Panc1 (cell line): ENCODE measurements at regions not wholly inside any gene's neighbourhood (a gene's known extent, or its start where the extent isn't known, plus 50 kb on each side); places are given as distances from the start of the nearest gene placed in this dataset.

ENCODE experiments used
- CTCF ChIP-seq: fragments of 450-650 bp; IDR thresholded peaks from 2 replicates; pipeline ENCODE4 v1.5.1; 2017; ENCODE audit warnings: mild to moderate bottlenecking
- POLR2AphosphoS5 ChIP-seq: IDR thresholded peaks from 2 replicates; pipeline ENCODE4 v1.6.1; 2012; ENCODE audit warnings: mild to moderate bottlenecking, low read depth, low read length, moderate library complexity
- SIN3A ChIP-seq: IDR thresholded peaks from 2 replicates; pipeline ENCODE4 v1.6.1; 2012; ENCODE audit warnings: low read depth, mild to moderate bottlenecking, low read length, moderate library complexity, borderline replicate concordance; ENCODE audit not compliant: insufficient read depth
- TF ChIP-seq, protein P1 (sequence below), 2 experiments: IDR thresholded peaks; 2 replicates each; pipeline ENCODE4 v1.6.1; 2011 to 2012; ENCODE audit warnings: low read depth in 2 of 2, control low read depth in 1 of 2, low read length in 1 of 2, mild to moderate bottlenecking in 1 of 2, moderate library complexity in 1 of 2; ENCODE audit not compliant: insufficient read depth in 1 of 2

DNA sequence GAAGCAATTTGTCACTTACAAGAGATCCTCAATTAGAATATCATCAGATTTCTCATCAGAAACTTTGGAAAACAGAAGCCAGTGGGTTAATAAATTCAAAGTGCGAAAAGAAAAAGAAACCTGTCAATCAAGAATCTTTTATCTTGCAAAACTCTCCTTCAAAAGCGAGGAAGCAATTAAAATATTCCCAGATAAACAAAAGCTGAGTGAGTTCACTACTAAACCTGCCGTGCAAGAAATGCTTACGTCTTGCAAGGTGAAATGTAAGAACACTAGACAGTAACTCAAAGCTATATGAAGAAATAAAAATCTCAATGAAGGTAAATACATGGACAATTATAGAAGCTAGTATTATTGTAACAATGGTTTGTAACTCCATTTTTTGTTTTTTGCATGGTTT lies 62.8 kb upstream of the IL33 start:
- TF ChIP-seq POLR2AphosphoS5 (no peak), CTCF (no peak), SIN3A (no peak)
- TF ChIP-seq, protein P1, sequence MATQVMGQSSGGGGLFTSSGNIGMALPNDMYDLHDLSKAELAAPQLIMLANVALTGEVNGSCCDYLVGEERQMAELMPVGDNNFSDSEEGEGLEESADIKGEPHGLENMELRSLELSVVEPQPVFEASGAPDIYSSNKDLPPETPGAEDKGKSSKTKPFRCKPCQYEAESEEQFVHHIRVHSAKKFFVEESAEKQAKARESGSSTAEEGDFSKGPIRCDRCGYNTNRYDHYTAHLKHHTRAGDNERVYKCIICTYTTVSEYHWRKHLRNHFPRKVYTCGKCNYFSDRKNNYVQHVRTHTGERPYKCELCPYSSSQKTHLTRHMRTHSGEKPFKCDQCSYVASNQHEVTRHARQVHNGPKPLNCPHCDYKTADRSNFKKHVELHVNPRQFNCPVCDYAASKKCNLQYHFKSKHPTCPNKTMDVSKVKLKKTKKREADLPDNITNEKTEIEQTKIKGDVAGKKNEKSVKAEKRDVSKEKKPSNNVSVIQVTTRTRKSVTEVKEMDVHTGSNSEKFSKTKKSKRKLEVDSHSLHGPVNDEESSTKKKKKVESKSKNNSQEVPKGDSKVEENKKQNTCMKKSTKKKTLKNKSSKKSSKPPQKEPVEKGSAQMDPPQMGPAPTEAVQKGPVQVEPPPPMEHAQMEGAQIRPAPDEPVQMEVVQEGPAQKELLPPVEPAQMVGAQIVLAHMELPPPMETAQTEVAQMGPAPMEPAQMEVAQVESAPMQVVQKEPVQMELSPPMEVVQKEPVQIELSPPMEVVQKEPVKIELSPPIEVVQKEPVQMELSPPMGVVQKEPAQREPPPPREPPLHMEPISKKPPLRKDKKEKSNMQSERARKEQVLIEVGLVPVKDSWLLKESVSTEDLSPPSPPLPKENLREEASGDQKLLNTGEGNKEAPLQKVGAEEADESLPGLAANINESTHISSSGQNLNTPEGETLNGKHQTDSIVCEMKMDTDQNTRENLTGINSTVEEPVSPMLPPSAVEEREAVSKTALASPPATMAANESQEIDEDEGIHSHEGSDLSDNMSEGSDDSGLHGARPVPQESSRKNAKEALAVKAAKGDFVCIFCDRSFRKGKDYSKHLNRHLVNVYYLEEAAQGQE (IDR thresholded peaks at IDR 0.05; ENCODE audit: insufficient read depth in 1 of 2, low read depth in 2 of 2, low read length in 1 of 2), result no peak
